HCT116 (cell line): ENCODE measurements at regions not wholly inside any gene's neighbourhood (a gene's known extent, or its start where the extent isn't known, plus 50 kb on each side); places are given as distances from the start of the nearest gene placed in this dataset.

Experiments
- ATAC-seq: fragments of 200-7000 bp; cut with Tn5 transposase; 2 replicates; pipeline ENCODE4 v1.9.1; 2020; ENCODE audit warnings: mild to moderate bottlenecking, moderate library complexity
- BruUV-seq: library from RNA; stranded (reverse); fragments of 400-500 nt; replicated peaks from 2 replicates; lab custom pipeline; 2021; lab: Mats Ljungman, UMichigan
- CTCF ChIA-PET: fragments of 300-600 bp; sonication (Branson Sonifier 250); formaldehyde crosslinking; loops from one replicate; lab custom pipeline; 2021; ENCODE audit warnings: antibody characterized with exemption; lab: Charles Lee
- POLR2A ChIA-PET: fragments of 300-600, 350-600 bp; sonication (Branson Sonifier 250); formaldehyde crosslinking; loops from one replicate; lab custom pipeline; 2021; ENCODE audit warnings: antibody characterized with exemption; lab: Charles Lee
- RAD21 ChIA-PET, 2 experiments: fragments of 300-600 bp; sonication (Branson Sonifier 250); formaldehyde crosslinking; loops; one replicate each; lab custom pipeline; 2023; ENCODE audit warnings: low total read pairs in 2 of 2; ENCODE audit not compliant: uncharacterized antibody in 2 of 2, unreplicated experiment in 2 of 2, low non-redundant PET in 1 of 2; lab: Charles Lee
- DNase-seq: peaks from one replicate; pipeline ENCODE4 v3.0.0-alpha.2; 2010; ENCODE audit warnings: low read depth, low spot score
- H2AFZ ChIP-seq: fragments of 200-600 bp; shearing (Covaris generic), sonication (generic); 2 replicates; pipeline ENCODE4 v1.6.1; 2017; ENCODE audit warnings: low read depth, mixed run types, mixed read lengths, antibody characterized with exemption, low read length; ENCODE audit not compliant: poor library complexity, severe bottlenecking
- H3K27ac ChIP-seq: 2 replicates; pipeline ENCODE4 v1.5.1; 2012; ENCODE audit warnings: low read depth, low read length
- H3K27me3 ChIP-seq: fragments of 200-600 bp; sonication (generic); 2 replicates; pipeline ENCODE4 v1.6.1; 2016; ENCODE audit warnings: mixed run types, low read length, mixed read lengths; ENCODE audit not compliant: insufficient read depth
- H3K36me3 ChIP-seq, 2 experiments: fragments of 200-500 bp in 1 of 2; fragments of 200-600 bp in 1 of 2; sonication (Bioruptor generic) in 1 of 2; sonication (generic) in 1 of 2; 2 replicates each; pipeline versions ENCODE4 v1.5.1 to v1.6.1; 2014 to 2016; ENCODE audit warnings: low read length in 2 of 2, inconsistent platforms in 1 of 2, mixed read lengths in 1 of 2, mixed run types in 1 of 2; ENCODE audit not compliant: insufficient read depth in 2 of 2, control insufficient read depth in 1 of 2
- H3K4me1 ChIP-seq, 2 experiments: fragments of 200-600 bp in 1 of 2; sonication (generic) in 1 of 2; 2 replicates each; pipeline versions ENCODE4 v1.5.1 to v1.6.1; 2012 to 2017; ENCODE audit warnings: low read length in 2 of 2, inconsistent platforms in 1 of 2, mild to moderate bottlenecking in 1 of 2, mixed read lengths in 1 of 2, mixed run types in 1 of 2, moderate library complexity in 1 of 2; ENCODE audit not compliant: insufficient read depth in 2 of 2, control insufficient read depth in 1 of 2
- H3K4me2 ChIP-seq: fragments of 200-600 bp; sonication (generic); 2 replicates; pipeline ENCODE4 v1.6.1; 2017; ENCODE audit warnings: mixed run types, low read length, mixed read lengths
- H3K4me3 ChIP-seq, 2 experiments: fragments of 200-600 bp in 1 of 2; sonication (generic) in 1 of 2; replicated peaks in 1 of 2; 2 replicates each; pipeline ENCODE4 v1.5.1; 2011 to 2016; ENCODE audit warnings: low read length in 2 of 2, control low read depth in 1 of 2, low read depth in 1 of 2, mild to moderate bottlenecking in 1 of 2, mixed read lengths in 1 of 2, mixed run types in 1 of 2
- H3K79me2 ChIP-seq: fragments of 200-600 bp; sonication (generic); 2 replicates; pipeline ENCODE4 v1.6.1; 2017; ENCODE audit warnings: mild to moderate bottlenecking, mixed run types, low read length, moderate library complexity, mixed read lengths; ENCODE audit not compliant: insufficient read depth
- H3K9ac ChIP-seq: fragments of 200-600 bp; sonication (generic); 2 replicates; pipeline ENCODE4 v1.6.1; 2016; ENCODE audit warnings: low read length, mixed read lengths
- H3K9me2 ChIP-seq: fragments of 200-600 bp; sonication (generic), shearing (Covaris generic); 2 replicates; pipeline ENCODE4 v1.6.1; 2017; ENCODE audit warnings: mixed run types, mild to moderate bottlenecking, moderate library complexity; ENCODE audit not compliant: insufficient read depth
- H3K9me3 ChIP-seq, 2 experiments: fragments of 200-500 bp in 1 of 2; fragments of 200-600 bp in 1 of 2; sonication (Bioruptor generic) in 1 of 2; sonication (generic) in 1 of 2; 2 replicates each; pipeline ENCODE4 v1.6.1; 2014 to 2017; ENCODE audit warnings: low read length in 2 of 2, mixed read lengths in 2 of 2, inconsistent platforms in 1 of 2, low read depth in 1 of 2, mild to moderate bottlenecking in 1 of 2, mixed run types in 1 of 2, moderate library complexity in 1 of 2; ENCODE audit not compliant: control insufficient read depth in 1 of 2, insufficient read depth in 1 of 2
- H4K20me1 ChIP-seq: fragments of 200-600 bp; sonication (generic), shearing (Covaris generic); 2 replicates; pipeline ENCODE4 v1.6.1; 2017; ENCODE audit warnings: mixed run types, mild to moderate bottlenecking, moderate library complexity; ENCODE audit not compliant: insufficient read depth
- CBX3 ChIP-seq: IDR thresholded peaks from 2 replicates; pipeline ENCODE4 v1.6.1; 2012; ENCODE audit warnings: low read depth
- CEBPB ChIP-seq: IDR thresholded peaks from 2 replicates; pipeline ENCODE4 v1.6.1; 2012; ENCODE audit warnings: low read depth
- EGR1 ChIP-seq: IDR thresholded peaks from 2 replicates; pipeline ENCODE4 v1.6.1; 2012; ENCODE audit warnings: low read depth
- ELF1 ChIP-seq: IDR thresholded peaks from 2 replicates; pipeline ENCODE4 v1.6.1; 2012; ENCODE audit warnings: low read depth, borderline replicate concordance
- EZH2 ChIP-seq: fragments of 200-600 bp; sonication (generic); IDR thresholded peaks from 2 replicates; pipeline ENCODE4 v1.6.1; 2017; ENCODE audit warnings: antibody characterized with exemption, mixed run types
- EZH2phosphoT487 ChIP-seq: fragments of 200-600 bp; IDR thresholded peaks from 2 replicates; pipeline ENCODE4 v1.6.1; 2018; ENCODE audit warnings: antibody characterized with exemption, borderline replicate concordance
- FOSL1 ChIP-seq: IDR thresholded peaks from 2 replicates; pipeline ENCODE4 v1.6.1; 2012; ENCODE audit warnings: low read depth
- JUND ChIP-seq: IDR thresholded peaks from 2 replicates; pipeline ENCODE4 v1.6.1; 2012
- RAD21 ChIP-seq: IDR thresholded peaks from 2 replicates; pipeline ENCODE4 v1.6.1; 2012; ENCODE audit warnings: low read depth, mild to moderate bottlenecking
- SIN3A ChIP-seq: IDR thresholded peaks from 2 replicates; pipeline ENCODE4 v1.6.1; 2012; ENCODE audit warnings: low read depth
- SP1 ChIP-seq: IDR thresholded peaks from 2 replicates; pipeline ENCODE4 v1.6.1; 2012; ENCODE audit warnings: low read depth
- SRF ChIP-seq: IDR thresholded peaks from 2 replicates; pipeline ENCODE4 v1.6.1; 2012; ENCODE audit warnings: low read depth
- TCF7L2 ChIP-seq: IDR thresholded peaks from 2 replicates; pipeline ENCODE4 v1.7.0; 2011; ENCODE audit warnings: borderline replicate concordance, inconsistent platforms; ENCODE audit not compliant: insufficient read depth, insufficient read length; ENCODE audit errors: extremely low read depth
- YY1 ChIP-seq: IDR thresholded peaks from 2 replicates; pipeline ENCODE4 v1.6.1; 2011; ENCODE audit warnings: low read length, low read depth, moderate library complexity, mild to moderate bottlenecking; ENCODE audit not compliant: insufficient replicate concordance; ENCODE audit errors: extremely low read depth
- ZFX ChIP-seq: fragments of 450-650 bp; IDR thresholded peaks from 2 replicates; pipeline ENCODE4 v1.6.1; 2017
- ZNF274 ChIP-seq: fragments of 200-500 bp; sonication (Bioruptor generic); IDR thresholded peaks from 2 replicates; pipeline ENCODE4 v1.6.1; 2014; ENCODE audit warnings: mild to moderate bottlenecking, low read depth, low read length, inconsistent platforms
- intact Hi-C: fragments of 100-400 bp; cut with micrococcal nuclease; formaldehyde crosslinking; loops from 2 replicates; pipeline ENCODE4 v1.10.0; 2022
- TF ChIP-seq, protein P1 (sequence below), 3 experiments: fragments of 200-600 bp in 1 of 3; sonication (generic) in 1 of 3; IDR thresholded peaks in 2 of 3; conservative IDR thresholded peaks in 1 of 3; 2 replicates each; pipeline ENCODE4 v1.5.1; 2012 to 2017; ENCODE audit warnings: low read depth in 2 of 3, low read length in 2 of 3, antibody characterized with exemption in 1 of 3, borderline replicate concordance in 1 of 3, control low read depth in 1 of 3, mild to moderate bottlenecking in 1 of 3, mixed read lengths in 1 of 3, mixed run types in 1 of 3, moderate library complexity in 1 of 3; ENCODE audit not compliant: insufficient read depth in 1 of 3
- TF ChIP-seq, protein P2 (sequence below): IDR thresholded peaks from 2 replicates; pipeline ENCODE4 v1.6.1; 2011; ENCODE audit warnings: mild to moderate bottlenecking, low read length, moderate library complexity; ENCODE audit not compliant: insufficient replicate concordance; ENCODE audit errors: extremely low read depth

DNA sequence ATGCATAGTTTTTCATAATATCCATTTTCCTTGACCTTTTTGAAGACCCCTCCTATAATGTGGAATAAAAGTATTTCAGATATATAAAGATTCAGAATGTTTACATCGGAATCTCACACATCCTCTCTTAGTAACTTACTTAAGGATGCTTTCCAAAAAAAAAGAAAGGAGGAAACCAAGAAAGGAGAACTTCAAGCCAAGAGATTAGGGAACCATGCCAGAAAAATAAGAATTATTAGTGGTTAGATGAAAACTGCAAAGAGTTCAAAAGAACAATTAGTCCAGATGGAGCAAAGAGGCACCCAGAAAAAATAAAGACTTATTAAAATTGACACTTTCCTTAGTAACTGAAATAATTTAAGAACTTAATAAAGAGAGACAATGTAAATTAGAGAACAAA is 179.2 kb downstream of the DUSP6 start:
- BruUV-seq, result no TSS peak

DNA sequence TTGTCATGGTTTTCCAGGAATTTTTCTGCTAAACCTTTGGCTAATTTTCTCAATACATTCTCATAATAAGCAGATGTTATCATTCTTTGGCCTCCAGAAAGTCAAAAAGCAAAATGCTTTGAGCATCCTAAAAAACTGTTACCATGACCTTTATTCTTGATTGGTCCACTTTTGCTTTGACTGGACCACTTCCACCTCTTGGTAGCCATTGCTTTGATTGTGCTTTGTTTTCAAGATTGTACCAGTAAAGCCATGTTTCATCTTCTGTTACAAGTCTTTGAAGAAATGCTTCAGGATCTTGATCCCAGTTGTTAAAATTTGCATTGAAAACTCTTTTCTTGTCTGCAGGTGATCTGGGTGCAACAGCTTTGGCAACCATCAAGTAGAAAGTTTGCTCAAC is 180.1 kb downstream of the DUSP6 start:
- Histone ChIP-seq H3K27ac (no peak overlapping the region), H3K4me3 (no peak overlapping the region), H3K4me1 (no peaks in the 10 kb centered on the region), H3K9me3 (no peaks in the 10 kb centered on the region), H3K9ac (no peak overlapping the region), H4K20me1 (no peaks in the 10 kb centered on the region), H3K79me2 (no peaks in the 10 kb centered on the region), H3K27me3 (no peaks in the 10 kb centered on the region), H3K36me3 (no peaks in the 10 kb centered on the region), H3K4me2 (no peak overlapping the region), H2AFZ (no peak overlapping the region), H3K9me2 (0 out of 2 replicates have a peak, but pooled peaks cover 2% of the 10 kb centered on the region)
- ATAC-seq (no peak), DNase-seq (no peak)
- no TSS peak for BruUV-seq
- ChIA-PET POLR2A (no interaction called here), CTCF (no interaction called here), RAD21 (no interaction called here)
- intact Hi-C loops, result no loop called here
- TF ChIP-seq, protein P1, sequence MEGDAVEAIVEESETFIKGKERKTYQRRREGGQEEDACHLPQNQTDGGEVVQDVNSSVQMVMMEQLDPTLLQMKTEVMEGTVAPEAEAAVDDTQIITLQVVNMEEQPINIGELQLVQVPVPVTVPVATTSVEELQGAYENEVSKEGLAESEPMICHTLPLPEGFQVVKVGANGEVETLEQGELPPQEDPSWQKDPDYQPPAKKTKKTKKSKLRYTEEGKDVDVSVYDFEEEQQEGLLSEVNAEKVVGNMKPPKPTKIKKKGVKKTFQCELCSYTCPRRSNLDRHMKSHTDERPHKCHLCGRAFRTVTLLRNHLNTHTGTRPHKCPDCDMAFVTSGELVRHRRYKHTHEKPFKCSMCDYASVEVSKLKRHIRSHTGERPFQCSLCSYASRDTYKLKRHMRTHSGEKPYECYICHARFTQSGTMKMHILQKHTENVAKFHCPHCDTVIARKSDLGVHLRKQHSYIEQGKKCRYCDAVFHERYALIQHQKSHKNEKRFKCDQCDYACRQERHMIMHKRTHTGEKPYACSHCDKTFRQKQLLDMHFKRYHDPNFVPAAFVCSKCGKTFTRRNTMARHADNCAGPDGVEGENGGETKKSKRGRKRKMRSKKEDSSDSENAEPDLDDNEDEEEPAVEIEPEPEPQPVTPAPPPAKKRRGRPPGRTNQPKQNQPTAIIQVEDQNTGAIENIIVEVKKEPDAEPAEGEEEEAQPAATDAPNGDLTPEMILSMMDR (IDR thresholded peaks at IDR 0.05 in 2 of 3, conservative IDR thresholded peaks at IDR 0.05 in 1 of 3; ENCODE audit: borderline replicate concordance in 1 of 3, insufficient read depth in 1 of 3, low read depth in 2 of 3, low read length in 2 of 3), result no peak
- TF ChIP-seq ZNF274 (no peak), EGR1 (no peak), RAD21 (no peak), ZFX (no peak), TCF7L2 (no peak), FOSL1 (no peak), CEBPB (no peak), JUND (no peak)
- TF ChIP-seq, protein P2, sequence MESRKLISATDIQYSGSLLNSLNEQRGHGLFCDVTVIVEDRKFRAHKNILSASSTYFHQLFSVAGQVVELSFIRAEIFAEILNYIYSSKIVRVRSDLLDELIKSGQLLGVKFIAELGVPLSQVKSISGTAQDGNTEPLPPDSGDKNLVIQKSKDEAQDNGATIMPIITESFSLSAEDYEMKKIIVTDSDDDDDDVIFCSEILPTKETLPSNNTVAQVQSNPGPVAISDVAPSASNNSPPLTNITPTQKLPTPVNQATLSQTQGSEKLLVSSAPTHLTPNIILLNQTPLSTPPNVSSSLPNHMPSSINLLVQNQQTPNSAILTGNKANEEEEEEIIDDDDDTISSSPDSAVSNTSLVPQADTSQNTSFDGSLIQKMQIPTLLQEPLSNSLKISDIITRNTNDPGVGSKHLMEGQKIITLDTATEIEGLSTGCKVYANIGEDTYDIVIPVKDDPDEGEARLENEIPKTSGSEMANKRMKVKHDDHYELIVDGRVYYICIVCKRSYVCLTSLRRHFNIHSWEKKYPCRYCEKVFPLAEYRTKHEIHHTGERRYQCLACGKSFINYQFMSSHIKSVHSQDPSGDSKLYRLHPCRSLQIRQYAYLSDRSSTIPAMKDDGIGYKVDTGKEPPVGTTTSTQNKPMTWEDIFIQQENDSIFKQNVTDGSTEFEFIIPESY, result no peak

More for the DNA sequence above, 179.2 kb downstream of the DUSP6 start:
- Histone ChIP-seq H3K27me3 (no peaks in the 10 kb centered on the region), H3K9me2 (no peaks in the 10 kb centered on the region), H3K4me2 (no peak overlapping the region), H2AFZ (no peak overlapping the region), H3K79me2 (no peaks in the 10 kb centered on the region), H3K4me1 (no peaks in the 10 kb centered on the region), H3K9me3 (no peaks in the 10 kb centered on the region), H4K20me1 (no peaks in the 10 kb centered on the region), H3K27ac (no peak overlapping the region), H3K36me3 (no peaks in the 10 kb centered on the region), H3K9ac (no peak overlapping the region), H3K4me3 (no peak overlapping the region)
- intact Hi-C loops, result no loop called here
- ChIA-PET CTCF (no interaction called here), RAD21 (no interaction called here), POLR2A (no interaction called here)
- DNase-seq, result no peak
- TF ChIP-seq ELF1 (no peak), JUND (no peak), SP1 (no peak), SIN3A (no peak), CEBPB (no peak), YY1 (no peak), SRF (no peak), ZNF274 (no peak), CBX3 (no peak), EZH2phosphoT487 (no peak), RAD21 (no peak), TCF7L2 (no peak), EZH2 (no peak), ZFX (no peak)
- ATAC-seq, result no peak
